GM06990 (cell line): ENCODE measurements at regions not wholly inside any gene's neighbourhood (a gene's known extent, or its start where the extent isn't known, plus 50 kb on each side); places are given as distances from the start of the nearest gene placed in this dataset.

Experiments
- DNase-seq: peaks from one replicate; pipeline ENCODE4 v3.0.0-alpha.2; 2011; ENCODE audit not compliant: insufficient read length; ENCODE audit errors: extremely low read depth
- H3K27me3 ChIP-seq: replicated peaks from 2 replicates; pipeline ENCODE4 v1.6.0; 2011; ENCODE audit warnings: low read length; ENCODE audit not compliant: control insufficient read depth, insufficient read depth
- H3K36me3 ChIP-seq: 2 replicates; pipeline ENCODE4 v1.5.1; 2011; ENCODE audit warnings: low read length; ENCODE audit not compliant: control insufficient read depth, insufficient read depth
- H3K4me3 ChIP-seq: replicated peaks from 2 replicates; pipeline ENCODE4 v1.5.1; 2011; ENCODE audit warnings: low read depth, mild to moderate bottlenecking, control low read depth, low read length
- TF ChIP-seq, protein P1 (sequence below): IDR thresholded peaks from 2 replicates; pipeline ENCODE4 v1.5.1; 2011; ENCODE audit warnings: low read length, control low read depth, mild to moderate bottlenecking, inconsistent platforms; ENCODE audit not compliant: insufficient read depth, poor library complexity, severe bottlenecking

DNA sequence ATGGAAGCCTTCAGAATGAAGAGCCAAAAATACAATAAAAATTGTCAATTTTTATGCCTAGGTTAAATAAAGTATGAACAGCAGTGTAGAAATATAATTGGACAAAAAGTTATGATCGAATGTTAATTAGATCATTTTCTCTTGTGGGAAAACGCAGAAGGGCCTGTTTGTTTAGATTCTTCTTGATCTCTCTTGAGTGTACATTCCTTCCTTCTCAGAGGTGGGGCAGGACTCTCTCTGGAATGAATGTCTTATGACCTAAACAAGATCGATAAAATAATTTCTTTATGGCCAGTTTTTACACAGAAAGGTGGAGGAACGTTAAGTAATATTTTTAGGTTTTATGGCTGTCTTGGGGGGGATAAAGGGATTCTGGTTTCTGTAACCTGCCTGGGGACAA lies 500.1 kb upstream of the MARCKS start:
- no peak overlapping the region for H3K4me3 ChIP-seq
- no peaks in the 10 kb centered on the region for H3K36me3 ChIP-seq
- H3K27me3 ChIP-seq: no peaks in the 10 kb centered on the region
- DNase-seq: no peak
- TF ChIP-seq, protein P1, sequence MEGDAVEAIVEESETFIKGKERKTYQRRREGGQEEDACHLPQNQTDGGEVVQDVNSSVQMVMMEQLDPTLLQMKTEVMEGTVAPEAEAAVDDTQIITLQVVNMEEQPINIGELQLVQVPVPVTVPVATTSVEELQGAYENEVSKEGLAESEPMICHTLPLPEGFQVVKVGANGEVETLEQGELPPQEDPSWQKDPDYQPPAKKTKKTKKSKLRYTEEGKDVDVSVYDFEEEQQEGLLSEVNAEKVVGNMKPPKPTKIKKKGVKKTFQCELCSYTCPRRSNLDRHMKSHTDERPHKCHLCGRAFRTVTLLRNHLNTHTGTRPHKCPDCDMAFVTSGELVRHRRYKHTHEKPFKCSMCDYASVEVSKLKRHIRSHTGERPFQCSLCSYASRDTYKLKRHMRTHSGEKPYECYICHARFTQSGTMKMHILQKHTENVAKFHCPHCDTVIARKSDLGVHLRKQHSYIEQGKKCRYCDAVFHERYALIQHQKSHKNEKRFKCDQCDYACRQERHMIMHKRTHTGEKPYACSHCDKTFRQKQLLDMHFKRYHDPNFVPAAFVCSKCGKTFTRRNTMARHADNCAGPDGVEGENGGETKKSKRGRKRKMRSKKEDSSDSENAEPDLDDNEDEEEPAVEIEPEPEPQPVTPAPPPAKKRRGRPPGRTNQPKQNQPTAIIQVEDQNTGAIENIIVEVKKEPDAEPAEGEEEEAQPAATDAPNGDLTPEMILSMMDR: no peak

DNA sequence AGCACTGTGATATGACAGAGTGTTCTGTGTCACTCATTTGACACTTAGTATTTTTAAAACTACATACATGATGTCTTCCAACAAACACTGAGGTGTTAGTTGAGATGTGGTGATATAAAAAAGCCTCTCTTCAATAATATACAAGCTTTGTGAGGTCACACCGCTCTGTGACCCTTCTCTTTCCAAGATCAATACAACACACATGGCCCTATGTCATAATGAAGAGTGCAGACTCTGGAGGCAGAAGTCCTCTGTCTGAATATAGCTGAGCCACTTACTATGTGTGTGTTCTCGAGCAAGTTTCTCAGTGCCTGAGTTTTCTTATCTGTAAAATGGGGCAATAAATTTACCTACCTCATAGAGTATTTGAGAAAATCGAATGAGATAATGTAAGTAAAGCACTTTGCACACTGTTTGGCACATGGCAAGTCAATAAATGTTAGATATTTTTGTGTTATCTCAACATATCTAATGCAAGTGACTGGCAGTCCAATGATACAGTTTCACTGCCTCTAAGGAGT lies 499.0 kb upstream of the MARCKS start:
- no peak for DNase-seq
- TF ChIP-seq, protein P1: no peak
- H3K4me3 ChIP-seq: no peak overlapping the region

GRCh38 chr6:113359155-113360140 lies 497.7 kb upstream of the MARCKS start:
- no peak overlapping the region for H3K4me3 ChIP-seq
- no peak for DNase-seq
- H3K27me3 ChIP-seq: no peaks in the 10 kb centered on the region
- TF ChIP-seq, protein P1: no peak
- no peaks in the 10 kb centered on the region for H3K36me3 ChIP-seq

More for the DNA sequence above, 499.0 kb upstream of the MARCKS start:
- Histone ChIP-seq H3K36me3 (no peaks in the 10 kb centered on the region), H3K27me3 (no peaks in the 10 kb centered on the region)

GRCh38 chr6:113361014-113361645 lies 496.0 kb upstream of the MARCKS start:
- TF ChIP-seq, protein P1: no peak
- no peaks in the 10 kb centered on the region for H3K27me3 ChIP-seq
- no peak for DNase-seq
- H3K4me3 ChIP-seq: no peak overlapping the region
- H3K36me3 ChIP-seq: no peaks in the 10 kb centered on the region

- TF ChIP-seq, protein P1: no peak
- H3K4me3 ChIP-seq: no peak overlapping the region
- no peaks in the 10 kb centered on the region for H3K27me3 ChIP-seq
- H3K36me3 ChIP-seq: no peaks in the 10 kb centered on the region
- DNase-seq: no peak
Observed at GRCh38 chr6:113362301-113363047, 494.7 kb upstream of the MARCKS start.
